ENCODE measurements at regions not wholly inside any gene's neighbourhood (a gene's known extent, or its start where the extent isn't known, plus 50 kb on each side); places are given as distances from the start of the nearest gene placed in this dataset.
A peak's percentile ranks its signal among the peaks of the same experiment; 100 is the strongest.

GRCh38 chr9:107951511-107951910, 461.9 kb upstream of the KLF4 start:
- Histone ChIP-seq H3K9me3 (peaks cover 5% of the 10 kb centered on the region), H3K4me1 (peaks cover 5% of the 10 kb centered on the region), H3K4me3 (no peak overlapping the region), H3K27ac (no peak overlapping the region), H3K36me3 (ENCODE audit: insufficient read depth in 1 of 2, low read depth in 1 of 2) (no peaks in the 10 kb centered on the region), H3K27me3 (ENCODE audit: insufficient read depth in 3 of 3, low read length in 2 of 3) (no peaks in the 10 kb centered on the region)
- intact Hi-C loops (cut with DNase I), result no loop called here
- DNase-seq (no peak), ATAC-seq (no peak)
- 89 to 93% (median 91%) methylated on average over 2 of the region's 2 CpGs for WGBS, 3 donors
- TF ChIP-seq CTCF (IDR thresholded peaks at IDR 0.05), result no peak

- intact Hi-C loops (cut with DNase I), result no loop called here
- Histone ChIP-seq H3K4me3 (no peak overlapping the region), H3K4me1 (peaks cover 13% of the 10 kb centered on the region), H3K27me3 (ENCODE audit: insufficient read depth in 3 of 3, low read length in 2 of 3) (no peaks in the 10 kb centered on the region), H3K36me3 (ENCODE audit: insufficient read depth in 1 of 2, low read depth in 1 of 2) (no peaks in the 10 kb centered on the region), H3K27ac (no peak overlapping the region), H3K9me3 (peaks cover 5% of the 10 kb centered on the region)
- DNase-seq (no peak), ATAC-seq (no peak)
- 57 to 80% (median 80%) methylated on average over 4 of the region's 4 CpGs for WGBS, 3 donors
- TF ChIP-seq CTCF (IDR thresholded peaks at IDR 0.05), result no peak
These were observed 459.5 kb upstream of the KLF4 start for GRCh38 chr9:107949061-107949460.

GRCh38 chr9:107948601-107949000, 459.0 kb upstream of the KLF4 start:
- H3K9me3 ChIP-seq, result peaks cover 5% of the 10 kb centered on the region
- no peak overlapping the region for H3K4me3 ChIP-seq
- TF ChIP-seq CTCF (IDR thresholded peaks at IDR 0.05), result no peak
- ATAC-seq (no peak), DNase-seq (no peak)
- WGBS, 3 donors, result 65 to 84% (median 70%) methylated on average over 2 of the region's 2 CpGs
- H3K4me1 ChIP-seq, result peaks cover 13% of the 10 kb centered on the region
- H3K36me3 ChIP-seq (ENCODE audit: insufficient read depth in 1 of 2, low read depth in 1 of 2), result no peaks in the 10 kb centered on the region
- no peak overlapping the region for H3K27ac ChIP-seq
- no peaks in the 10 kb centered on the region for H3K27me3 ChIP-seq (ENCODE audit: insufficient read depth in 3 of 3, low read length in 2 of 3)
- intact Hi-C loops (cut with DNase I), result no loop called here

GRCh38 chr9:107948086-107948485, 458.5 kb upstream of the KLF4 start:
- Histone ChIP-seq H3K27me3 (ENCODE audit: insufficient read depth in 3 of 3, low read length in 2 of 3) (no peaks in the 10 kb centered on the region), H3K9me3 (peaks cover 5% of the 10 kb centered on the region), H3K4me3 (no peak overlapping the region), H3K36me3 (ENCODE audit: insufficient read depth in 1 of 2, low read depth in 1 of 2) (no peaks in the 10 kb centered on the region), H3K4me1 (peaks cover 13% of the 10 kb centered on the region), H3K27ac (no peak overlapping the region)
- TF ChIP-seq CTCF (IDR thresholded peaks at IDR 0.05), result no peak
- intact Hi-C loops (cut with DNase I), result no loop called here
- WGBS, 3 donors, result 48 to 59% (median 54%) methylated on average over 6 of the region's 6 CpGs
- no peak for DNase-seq
- ATAC-seq, result no peak

- intact Hi-C loops (cut with DNase I), result no loop called here
These were observed 457.0 kb upstream of the KLF4 start for GRCh38 chr9:107946364-107947141.

More at GRCh38 chr9:107946364-107947141, 457.0 kb upstream of the KLF4 start:
- Histone ChIP-seq H3K27me3 (ENCODE audit: insufficient read depth in 3 of 3, low read length in 2 of 3) (no peaks in the 10 kb centered on the region), H3K36me3 (ENCODE audit: insufficient read depth in 1 of 2, low read depth in 1 of 2) (no peaks in the 10 kb centered on the region), H3K4me3 (no peak overlapping the region), H3K4me1 (peaks cover 13% of the 10 kb centered on the region), H3K27ac (peak overlapping the region; percentile 73), H3K9me3 (peaks cover 5% of the 10 kb centered on the region)
- WGBS, 3 donors, result 58 to 73% (median 69%) methylated on average over 5 of the region's 5 CpGs
- ATAC-seq, result peak in 3 of 4 donors; percentile 73 to 83 (median 74)
- DNase-seq, result no peak
- TF ChIP-seq CTCF (IDR thresholded peaks at IDR 0.05), result no peak
